Activated naive CD4-positive, alpha-beta T cell treated with anti-CD3 and anti-CD28 coated beads for 36 hours (primary cell): ENCODE measurements at regions not wholly inside any gene's neighbourhood (a gene's known extent, or its start where the extent isn't known, plus 50 kb on each side); places are given as distances from the start of the nearest gene placed in this dataset.
"Not testable (repeated sequence)": the region's sequence is repeated elsewhere in the genome, so short reads cannot be mapped to it uniquely, and the experiment has no call there.

ENCODE experiments used
- CTCF ChIA-PET: fragments of 350-600 bp; sonication (Branson Sonifier 250); formaldehyde crosslinking; loops from one replicate; lab custom pipeline; 2021; ENCODE audit warnings: antibody characterized with exemption; lab: Charles Lee
- DNase-seq: peaks from one replicate; pipeline ENCODE4 v3.0.0-alpha.2; 2020
- H3K27ac Mint-ChIP-seq: one replicate; pipeline ENCODE4 v1.8.0; 2021; ENCODE audit warnings: mild to moderate bottlenecking, mixed read lengths
- H3K27me3 Mint-ChIP-seq: one replicate; pipeline ENCODE4 v1.8.0; 2021; ENCODE audit warnings: low read depth, mixed read lengths
- H3K36me3 Mint-ChIP-seq: one replicate; pipeline ENCODE4 v1.8.0; 2021; ENCODE audit warnings: low read depth, mixed read lengths
- H3K4me1 Mint-ChIP-seq: one replicate; pipeline ENCODE4 v1.8.0; 2021; ENCODE audit warnings: low read depth, mixed read lengths
- H3K4me3 Mint-ChIP-seq: one replicate; pipeline ENCODE4 v1.8.0; 2021; ENCODE audit warnings: mild to moderate bottlenecking, moderate library complexity, mixed read lengths
- H3K9me3 Mint-ChIP-seq: one replicate; pipeline ENCODE4 v1.8.0; 2021; ENCODE audit warnings: mixed read lengths
- intact Hi-C: fragments of 100-400 bp; cut with micrococcal nuclease; formaldehyde crosslinking; loops from one replicate; pipeline ENCODE4 v1.15.1; 2023

- no peak for DNase-seq
- Mint-ChIP-seq H3K4me3 (no peak overlapping the region), H3K27ac (no peak overlapping the region), H3K36me3 (no peaks in the 10 kb centered on the region), H3K9me3 (no peaks in the 10 kb centered on the region), H3K4me1 (no peaks in the 10 kb centered on the region), H3K27me3 (peaks cover 3% of the 10 kb centered on the region)
- intact Hi-C loops = no loop called here
- CTCF ChIA-PET = no interaction called here
Observed at GRCh38 chr16:86949116-86949515, 368.1 kb downstream of the C16orf95 start.

GRCh38 chr16:86949630-86950029 is 367.6 kb downstream of the C16orf95 start:
- intact Hi-C loops = no loop called here
- no peaks in the 10 kb centered on the region for H3K4me1 Mint-ChIP-seq
- no peak for DNase-seq
- H3K9me3 Mint-ChIP-seq = no peaks in the 10 kb centered on the region
- peaks cover 3% of the 10 kb centered on the region for H3K27me3 Mint-ChIP-seq
- CTCF ChIA-PET = no interaction called here
- no peak overlapping the region for H3K4me3 Mint-ChIP-seq
- no peak overlapping the region for H3K27ac Mint-ChIP-seq
- H3K36me3 Mint-ChIP-seq = no peaks in the 10 kb centered on the region

- Mint-ChIP-seq H3K4me3 (no peak overlapping the region), H3K9me3 (no peaks in the 10 kb centered on the region), H3K27me3 (peaks cover 5% of the 10 kb centered on the region), H3K4me1 (no peaks in the 10 kb centered on the region), H3K27ac (no peak overlapping the region), H3K36me3 (no peaks in the 10 kb centered on the region)
- CTCF ChIA-PET = no interaction called here
- no peak for DNase-seq
- intact Hi-C loops = no loop called here
Observed at GRCh38 chr16:86951041-86951822, 366.0 kb downstream of the C16orf95 start.

GRCh38 chr16:86951831-86952598 is 365.2 kb downstream of the C16orf95 start:
- Mint-ChIP-seq H3K9me3 (no peaks in the 10 kb centered on the region), H3K36me3 (no peaks in the 10 kb centered on the region), H3K27ac (no peak overlapping the region), H3K27me3 (peaks cover 8% of the 10 kb centered on the region), H3K4me1 (peaks cover 3% of the 10 kb centered on the region), H3K4me3 (no peak overlapping the region)
- intact Hi-C loops = no loop called here
- CTCF ChIA-PET = no interaction called here
- DNase-seq = no peak

- no peaks in the 10 kb centered on the region for H3K9me3 Mint-ChIP-seq
- intact Hi-C loops = no loop called here
- peaks cover 3% of the 10 kb centered on the region for H3K4me1 Mint-ChIP-seq
- H3K36me3 Mint-ChIP-seq = no peaks in the 10 kb centered on the region
- CTCF ChIA-PET = no interaction called here
- peaks cover 9% of the 10 kb centered on the region for H3K27me3 Mint-ChIP-seq
- H3K27ac Mint-ChIP-seq = no peak overlapping the region
- no peak for DNase-seq
- H3K4me3 Mint-ChIP-seq = no peak overlapping the region
Observed at GRCh38 chr16:86952769-86953168, 364.4 kb downstream of the C16orf95 start.

- intact Hi-C loops = no loop called here
Observed at GRCh38 chr16:86953631-86954391, 363.4 kb downstream of the C16orf95 start.

GRCh38 chr16:86955136-86955855 is 361.9 kb downstream of the C16orf95 start:
- intact Hi-C loops = no loop called here
- H3K36me3 Mint-ChIP-seq = no peaks in the 10 kb centered on the region
- no peak overlapping the region for H3K4me3 Mint-ChIP-seq
- peaks cover 15% of the 10 kb centered on the region for H3K27me3 Mint-ChIP-seq
- no peaks in the 10 kb centered on the region for H3K9me3 Mint-ChIP-seq
- peaks cover 3% of the 10 kb centered on the region for H3K4me1 Mint-ChIP-seq
- CTCF ChIA-PET = no interaction called here
- no peak overlapping the region for H3K27ac Mint-ChIP-seq
- DNase-seq = no peak

More at GRCh38 chr16:86953631-86954391, 363.4 kb downstream of the C16orf95 start:
- Mint-ChIP-seq H3K27me3 (peaks cover 15% of the 10 kb centered on the region), H3K27ac (no peak overlapping the region), H3K9me3 (no peaks in the 10 kb centered on the region), H3K36me3 (no peaks in the 10 kb centered on the region), H3K4me3 (no peak overlapping the region), H3K4me1 (peaks cover 3% of the 10 kb centered on the region)
- no peak for DNase-seq
- CTCF ChIA-PET = interaction anchor here (0.7 kb wide), 1 partner anchor 248 kb away, joined by 3 read pairs; no protein-coding TSS in a partner anchor

GRCh38 chr16:86956437-86956836 is 360.8 kb downstream of the C16orf95 start:
- no peak overlapping the region for H3K4me3 Mint-ChIP-seq
- no peaks in the 10 kb centered on the region for H3K9me3 Mint-ChIP-seq
- peaks cover 19% of the 10 kb centered on the region for H3K27me3 Mint-ChIP-seq
- H3K36me3 Mint-ChIP-seq = no peaks in the 10 kb centered on the region
- H3K4me1 Mint-ChIP-seq = peaks cover 3% of the 10 kb centered on the region
- CTCF ChIA-PET = no interaction called here
- no peak overlapping the region for H3K27ac Mint-ChIP-seq
- peak; percentile 14 for DNase-seq
- intact Hi-C loops = no loop called here

- H3K27ac Mint-ChIP-seq, intact Hi-C loops, H3K4me1 Mint-ChIP-seq, H3K36me3 Mint-ChIP-seq, H3K4me3 Mint-ChIP-seq, DNase-seq, H3K9me3 Mint-ChIP-seq: not testable (repeated sequence)
- H3K27me3 Mint-ChIP-seq = peaks cover 19% of the 10 kb centered on the region
- CTCF ChIA-PET = interaction anchor here (0.7 kb wide), 1 partner anchor 103 kb away, joined by 4 read pairs; no protein-coding TSS in a partner anchor
Observed at GRCh38 chr16:86957662-86958198, 359.5 kb downstream of the C16orf95 start.

- Mint-ChIP-seq H3K27me3 (peaks cover 19% of the 10 kb centered on the region), H3K27ac (no peak overlapping the region), H3K36me3 (no peaks in the 10 kb centered on the region), H3K9me3 (no peaks in the 10 kb centered on the region), H3K4me1 (peaks cover 3% of the 10 kb centered on the region), H3K4me3 (no peak overlapping the region)
- DNase-seq = no peak
- CTCF ChIA-PET = no interaction called here
- intact Hi-C loops = no loop called here
Observed at GRCh38 chr16:86958423-86958822, 358.8 kb downstream of the C16orf95 start.

- CTCF ChIA-PET = no interaction called here
Observed at GRCh38 chr16:86959091-86959651, 358.0 kb downstream of the C16orf95 start.

More at GRCh38 chr16:86959091-86959651, 358.0 kb downstream of the C16orf95 start:
- intact Hi-C loops = no loop called here
- no peaks in the 10 kb centered on the region for H3K36me3 Mint-ChIP-seq
- no peak overlapping the region for H3K27ac Mint-ChIP-seq
- H3K4me1 Mint-ChIP-seq = peaks cover 3% of the 10 kb centered on the region
- no peaks in the 10 kb centered on the region for H3K9me3 Mint-ChIP-seq
- DNase-seq = no peak
- peaks cover 17% of the 10 kb centered on the region for H3K27me3 Mint-ChIP-seq
- H3K4me3 Mint-ChIP-seq = no peak overlapping the region
